PC-3 (cell line): ENCODE measurements at regions not wholly inside any gene's neighbourhood (a gene's known extent, or its start where the extent isn't known, plus 50 kb on each side); places are given as distances from the start of the nearest gene placed in this dataset.

Experiments
- ATAC-seq: fragments of 200-7000 bp; cut with Tn5 transposase; 2 replicates; pipeline ENCODE4 v1.9.1; 2020; ENCODE audit warnings: mild to moderate bottlenecking, moderate library complexity
- BruUV-seq: library from RNA; stranded (reverse); fragments of 400-500 nt; replicated peaks from 2 replicates; lab custom pipeline; 2021; lab: Mats Ljungman, UMichigan
- CTCF ChIA-PET: fragments of 300-600 bp; sonication (Branson Sonifier 250); formaldehyde crosslinking; loops from one replicate; lab custom pipeline; 2022; ENCODE audit warnings: antibody characterized with exemption; lab: Charles Lee
- POLR2A ChIA-PET: fragments of 300-600 bp; sonication (Branson Sonifier 250); formaldehyde crosslinking; loops from one replicate; lab custom pipeline; 2022; ENCODE audit warnings: antibody characterized with exemption; ENCODE audit not compliant: unreplicated experiment; lab: Charles Lee
- DNase-seq: peaks from one replicate; pipeline ENCODE4 v3.0.0-alpha.2; 2015
- H2AFZ ChIP-seq: fragments of 300-600 bp; sonication (generic); 2 replicates; pipeline ENCODE4 v1.6.0; 2016; ENCODE audit warnings: antibody characterized with exemption, low read length
- H3F3A ChIP-seq: fragments of 300-600 bp; sonication (generic); one replicate; pipeline ENCODE4 v1.6.0; 2017; ENCODE audit warnings: antibody characterized with exemption, low read length, control low read depth, mild to moderate bottlenecking; ENCODE audit not compliant: unreplicated experiment
- H3K27ac ChIP-seq: fragments of 300-600 bp; sonication (generic); 2 replicates; pipeline ENCODE4 v1.5.1; 2016; ENCODE audit warnings: mild to moderate bottlenecking, low read length
- H3K27me3 ChIP-seq: fragments of 300-600 bp; sonication (generic); 2 replicates; pipeline ENCODE4 v1.6.1; 2016; ENCODE audit warnings: low read length, mixed read lengths
- H3K36me3 ChIP-seq: fragments of 300-600 bp; sonication (generic); 2 replicates; pipeline ENCODE4 v1.6.1; 2016; ENCODE audit warnings: low read depth, mixed run types, low read length, mixed read lengths
- H3K4me1 ChIP-seq: fragments of 300-600 bp; sonication (generic); 2 replicates; pipeline ENCODE4 v1.5.1; 2016; ENCODE audit warnings: low read length; ENCODE audit not compliant: insufficient read depth
- H3K4me2 ChIP-seq: fragments of 300-600 bp; sonication (generic); 2 replicates; pipeline ENCODE4 v1.6.0; 2016; ENCODE audit warnings: low read length
- H3K4me3 ChIP-seq: fragments of 300-600 bp; sonication (generic); 2 replicates; pipeline ENCODE4 v1.5.1; 2016; ENCODE audit warnings: mild to moderate bottlenecking, low read length, mixed read lengths
- H3K79me2 ChIP-seq: fragments of 300-600 bp; sonication (generic); 2 replicates; pipeline ENCODE4 v1.6.1; 2017; ENCODE audit warnings: low read length, mixed read lengths
- H3K9ac ChIP-seq: fragments of 300-600 bp; sonication (generic); 2 replicates; pipeline ENCODE4 v1.6.0; 2016; ENCODE audit warnings: mild to moderate bottlenecking, low read length
- H3K9me2 ChIP-seq: fragments of 300-600 bp; sonication (generic); replicated peaks from 2 replicates; pipeline ENCODE4 v1.6.1; 2016; ENCODE audit warnings: mixed run types, low read length, mixed read lengths
- H3K9me3 ChIP-seq: fragments of 300-600 bp; sonication (generic); 2 replicates; pipeline ENCODE4 v1.6.1; 2016; ENCODE audit warnings: low read length, mixed read lengths
- H4K20me1 ChIP-seq: fragments of 300-600 bp; sonication (generic); 2 replicates; pipeline ENCODE4 v1.6.1; 2016; ENCODE audit warnings: low read length, mixed read lengths
- EZH2 ChIP-seq: fragments of 300-600 bp; sonication (generic); IDR thresholded peaks from one replicate; pipeline ENCODE4 v1.6.1; 2017; ENCODE audit warnings: antibody characterized with exemption, mild to moderate bottlenecking, low read length; ENCODE audit not compliant: unreplicated experiment
- EZH2phosphoT487 ChIP-seq: fragments of 300-600 bp; sonication (generic); IDR thresholded peaks from 2 replicates; pipeline ENCODE4 v1.6.1; 2018; ENCODE audit warnings: mild to moderate bottlenecking, antibody characterized with exemption, low read length, borderline replicate concordance
- intact Hi-C: fragments of 100-400 bp; cut with micrococcal nuclease; formaldehyde crosslinking; loops from 2 replicates; pipeline ENCODE4 v1.9.0; 2023
- TF ChIP-seq, protein P1 (sequence below): fragments of 300-600 bp; sonication (generic); conservative IDR thresholded peaks from 2 replicates; pipeline ENCODE4 v1.5.1; 2017; ENCODE audit warnings: antibody characterized with exemption, low read depth, mild to moderate bottlenecking, low read length

DNA sequence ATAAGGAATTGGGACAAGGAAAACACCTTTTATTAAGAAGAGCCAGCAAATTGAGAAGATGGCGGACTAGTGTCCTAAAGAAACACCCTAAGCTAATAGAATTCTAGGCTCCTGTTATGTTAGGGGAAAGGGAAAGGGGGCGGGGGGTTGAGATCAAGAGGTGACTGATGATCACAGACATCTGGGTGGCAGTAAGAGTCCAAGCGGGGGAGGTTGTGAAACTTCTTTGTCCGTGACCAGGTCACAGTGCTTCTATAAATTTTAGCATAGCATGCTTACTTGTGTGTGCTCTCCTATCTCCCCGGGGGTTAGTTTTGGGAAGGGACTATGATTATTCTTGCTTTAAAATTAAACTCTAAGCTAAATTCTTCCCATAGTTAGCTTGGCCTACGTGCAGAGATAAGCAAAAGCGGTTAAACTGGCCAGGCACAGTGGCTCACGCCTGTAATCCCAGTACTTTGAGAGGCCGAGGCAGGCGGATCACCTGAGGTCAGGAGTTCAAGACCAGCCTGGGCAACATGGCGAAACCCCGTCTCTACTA lies 262.1 kb downstream of the SKIDA1 start:
- ChIA-PET CTCF (no interaction called here), POLR2A (no interaction called here)
- no peak for DNase-seq
- H3F3A ChIP-seq = no peaks in the 10 kb centered on the region
- H3K27ac ChIP-seq = no peak overlapping the region
- TF ChIP-seq, protein P1, sequence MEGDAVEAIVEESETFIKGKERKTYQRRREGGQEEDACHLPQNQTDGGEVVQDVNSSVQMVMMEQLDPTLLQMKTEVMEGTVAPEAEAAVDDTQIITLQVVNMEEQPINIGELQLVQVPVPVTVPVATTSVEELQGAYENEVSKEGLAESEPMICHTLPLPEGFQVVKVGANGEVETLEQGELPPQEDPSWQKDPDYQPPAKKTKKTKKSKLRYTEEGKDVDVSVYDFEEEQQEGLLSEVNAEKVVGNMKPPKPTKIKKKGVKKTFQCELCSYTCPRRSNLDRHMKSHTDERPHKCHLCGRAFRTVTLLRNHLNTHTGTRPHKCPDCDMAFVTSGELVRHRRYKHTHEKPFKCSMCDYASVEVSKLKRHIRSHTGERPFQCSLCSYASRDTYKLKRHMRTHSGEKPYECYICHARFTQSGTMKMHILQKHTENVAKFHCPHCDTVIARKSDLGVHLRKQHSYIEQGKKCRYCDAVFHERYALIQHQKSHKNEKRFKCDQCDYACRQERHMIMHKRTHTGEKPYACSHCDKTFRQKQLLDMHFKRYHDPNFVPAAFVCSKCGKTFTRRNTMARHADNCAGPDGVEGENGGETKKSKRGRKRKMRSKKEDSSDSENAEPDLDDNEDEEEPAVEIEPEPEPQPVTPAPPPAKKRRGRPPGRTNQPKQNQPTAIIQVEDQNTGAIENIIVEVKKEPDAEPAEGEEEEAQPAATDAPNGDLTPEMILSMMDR = no peak
- TF ChIP-seq EZH2phosphoT487 = no peak
- TF ChIP-seq EZH2 = no peak
- H3K4me3 ChIP-seq = no peak overlapping the region
- no TSS peak for BruUV-seq
- no peak overlapping the region for H3K9ac ChIP-seq
- H2AFZ ChIP-seq = no peak overlapping the region
- H3K4me2 ChIP-seq = no peak overlapping the region
- intact Hi-C loops = loop anchor here (10.0 kb wide), 1 partner anchor 259 kb away; no protein-coding TSS in a partner anchor
- H3K9me3 ChIP-seq = no peaks in the 10 kb centered on the region
- no peaks in the 10 kb centered on the region for H3K79me2 ChIP-seq
- no peaks in the 10 kb centered on the region for H3K9me2 ChIP-seq
- no peak for ATAC-seq
- H3K4me1 ChIP-seq = peaks cover 13% of the 10 kb centered on the region
- no peaks in the 10 kb centered on the region for H3K36me3 ChIP-seq
- H3K27me3 ChIP-seq = no peaks in the 10 kb centered on the region
- no peaks in the 10 kb centered on the region for H4K20me1 ChIP-seq

DNA sequence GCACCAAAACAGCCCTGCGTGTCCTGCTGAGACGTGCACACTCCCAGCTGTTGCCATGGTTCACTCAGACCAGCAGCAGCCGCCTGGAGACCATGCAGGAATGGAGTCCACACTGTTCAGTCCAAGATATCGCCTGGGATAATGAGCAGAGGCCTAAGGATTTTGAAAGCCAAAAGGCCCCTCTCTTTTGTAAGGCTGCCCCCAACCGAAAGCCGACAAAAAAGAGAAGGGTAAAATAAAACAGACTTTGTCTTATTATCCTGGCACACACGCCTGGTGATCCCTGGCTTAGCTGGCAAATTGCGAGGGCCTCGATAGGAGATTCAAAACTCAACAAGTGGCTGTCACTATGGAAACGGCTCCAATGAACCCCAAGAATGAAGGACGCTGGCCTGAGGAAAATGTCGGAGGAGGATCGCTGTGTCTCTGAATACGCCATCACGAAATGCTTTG lies 263.6 kb downstream of the SKIDA1 start:
- Histone ChIP-seq H3K4me2 (no peak overlapping the region), H3K9ac (no peak overlapping the region), H3K27me3 (no peaks in the 10 kb centered on the region), H3K9me3 (no peaks in the 10 kb centered on the region), H3K79me2 (no peaks in the 10 kb centered on the region), H2AFZ (no peak overlapping the region), H3K9me2 (no peaks in the 10 kb centered on the region), H3K4me1 (peaks cover 13% of the 10 kb centered on the region), H3F3A (no peaks in the 10 kb centered on the region), H3K27ac (no peak overlapping the region), H3K36me3 (no peaks in the 10 kb centered on the region), H3K4me3 (no peak overlapping the region), H4K20me1 (no peaks in the 10 kb centered on the region)
- no TSS peak for BruUV-seq
- ChIA-PET POLR2A (no interaction called here), CTCF (no interaction called here)
- no peak for DNase-seq
- ATAC-seq = no peak
- no peak for TF ChIP-seq EZH2phosphoT487
- TF ChIP-seq, protein P1 = no peak
- no peak for TF ChIP-seq EZH2
- intact Hi-C loops = loop anchor here (10.0 kb wide), 1 partner anchor 257 kb away; no protein-coding TSS in a partner anchor

DNA sequence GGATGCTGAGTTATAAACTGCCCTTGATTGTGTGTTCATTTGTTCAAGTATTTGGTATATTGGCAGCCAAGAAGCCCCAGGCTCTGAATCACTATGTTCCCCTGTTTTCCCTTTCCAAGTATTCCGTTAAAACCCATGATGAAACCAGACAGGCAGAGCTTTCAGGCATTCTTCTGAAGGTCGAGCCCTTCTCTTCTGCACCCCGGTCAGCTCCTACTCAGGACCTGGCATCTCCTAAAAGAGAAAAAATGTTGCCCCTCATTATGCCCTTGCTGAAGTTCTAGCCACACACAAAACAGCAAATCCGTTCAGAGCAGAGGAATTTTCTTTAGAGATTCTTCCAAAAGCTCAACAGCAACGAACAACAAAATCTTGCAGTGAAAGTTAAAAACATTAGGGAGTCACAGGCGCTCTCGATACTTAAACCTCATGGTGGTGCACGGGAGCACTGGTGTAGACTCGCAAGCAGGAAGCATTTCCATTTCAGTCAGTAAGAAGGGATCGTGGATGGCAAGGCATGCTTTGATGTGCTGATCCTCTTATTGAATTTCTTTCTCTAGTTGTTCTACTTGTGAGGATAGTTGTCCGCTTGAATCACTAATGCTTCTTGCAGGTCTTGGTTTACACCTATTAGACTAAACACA lies 264.9 kb downstream of the SKIDA1 start:
- CTCF ChIA-PET = no interaction called here

More for the DNA sequence above, 264.9 kb downstream of the SKIDA1 start:
- POLR2A ChIA-PET = no interaction called here
- no peak overlapping the region for H2AFZ ChIP-seq
- H3F3A ChIP-seq = no peaks in the 10 kb centered on the region
- no peaks in the 10 kb centered on the region for H3K9me2 ChIP-seq
- no peak overlapping the region for H3K4me3 ChIP-seq
- no peaks in the 10 kb centered on the region for H3K27me3 ChIP-seq
- H3K27ac ChIP-seq = no peak overlapping the region
- ATAC-seq (no peak), DNase-seq (no peak)
- H3K4me1 ChIP-seq = peaks cover 7% of the 10 kb centered on the region
- H3K79me2 ChIP-seq = no peaks in the 10 kb centered on the region
- H4K20me1 ChIP-seq = no peaks in the 10 kb centered on the region
- H3K9ac ChIP-seq = no peak overlapping the region
- TF ChIP-seq EZH2 (no peak), EZH2phosphoT487 (no peak)
- TF ChIP-seq, protein P1 = no peak
- no peaks in the 10 kb centered on the region for H3K9me3 ChIP-seq
- no TSS peak for BruUV-seq
- H3K36me3 ChIP-seq = no peaks in the 10 kb centered on the region
- no peak overlapping the region for H3K4me2 ChIP-seq
- intact Hi-C loops = loop anchor here (10.0 kb wide), 1 partner anchor 256 kb away; no protein-coding TSS in a partner anchor
